ENCODE measurements at regions not wholly inside any gene's neighbourhood (a gene's known extent, or its start where the extent isn't known, plus 50 kb on each side); places are given as distances from the start of the nearest gene placed in this dataset.

- no peak for DNase-seq (ENCODE audit: low read depth)
Observed at GRCh38 chr6:43948527-43949485, 178.4 kb downstream of the MRPL14 start.

- DNase-seq (ENCODE audit: low read depth): no peak
Observed at GRCh38 chr6:43947860-43948259, 177.8 kb downstream of the VEGFA start.

GRCh38 chr6:43946641-43947363 lies 176.8 kb downstream of the VEGFA start:
- no peak for DNase-seq (ENCODE audit: low read depth)

GRCh38 chr6:43945768-43946080 lies 175.7 kb downstream of the VEGFA start:
- DNase-seq (ENCODE audit: low read depth): no peak

- no peak for DNase-seq (ENCODE audit: low read depth)
Observed at GRCh38 chr6:43944908-43945767, 175.1 kb downstream of the VEGFA start.

GRCh38 chr6:43943781-43944250 lies 173.8 kb downstream of the VEGFA start:
- DNase-seq (ENCODE audit: low read depth): no peak

GRCh38 chr6:43943099-43943766 lies 173.2 kb downstream of the VEGFA start:
- DNase-seq (ENCODE audit: low read depth): no peak

GRCh38 chr6:43942616-43943015 lies 172.6 kb downstream of the VEGFA start:
- DNase-seq (ENCODE audit: low read depth): no peak

GRCh38 chr6:43942011-43942442 lies 172.0 kb downstream of the VEGFA start:
- no peak for DNase-seq (ENCODE audit: low read depth)

- no peak for DNase-seq (ENCODE audit: low read depth)
Observed at GRCh38 chr6:43941174-43941573, 171.2 kb downstream of the VEGFA start.

GRCh38 chr6:43940393-43941087 lies 170.5 kb downstream of the VEGFA start:
- no peak for DNase-seq (ENCODE audit: low read depth)

- no peak for DNase-seq (ENCODE audit: low read depth)
Observed at GRCh38 chr6:43940071-43940392, 170.0 kb downstream of the VEGFA start.

GRCh38 chr6:43939281-43940070 lies 169.5 kb downstream of the VEGFA start:
- no peak for DNase-seq (ENCODE audit: low read depth)

GRCh38 chr6:43938178-43939105 lies 168.4 kb downstream of the VEGFA start:
- DNase-seq (ENCODE audit: low read depth): no peak

- no peak for DNase-seq (ENCODE audit: low read depth)
Observed at GRCh38 chr6:43937236-43938177, 167.5 kb downstream of the VEGFA start.

- no peak for DNase-seq (ENCODE audit: low read depth)
Observed at GRCh38 chr6:43936476-43936875, 166.5 kb downstream of the VEGFA start.

- no peak for DNase-seq (ENCODE audit: low read depth)
Observed at GRCh38 chr6:43935921-43936439, 166.0 kb downstream of the VEGFA start.
